ENCODE measurements at regions not wholly inside any gene's neighbourhood (a gene's known extent, or its start where the extent isn't known, plus 50 kb on each side); places are given as distances from the start of the nearest gene placed in this dataset.
"Not testable (repeated sequence)": the region's sequence is repeated elsewhere in the genome, so short reads cannot be mapped to it uniquely, and the experiment has no call there.

- Mint-ChIP-seq H3K36me3 (no peaks in the 10 kb centered on the region), H3K27me3 (no peaks in the 10 kb centered on the region), H3K4me3 (no peak overlapping the region), H3K27ac (no peak overlapping the region), H3K9me3 (peaks cover 0 to 15% (median 9%) of the 10 kb centered on the region in 8 donors), H3K4me1 (no peaks in the 10 kb centered on the region)
- H3K27me3 ChIP-seq (ENCODE audit: insufficient read depth, low read length) = no peaks in the 10 kb centered on the region
- intact Hi-C loops (cut with micrococcal nuclease) = no loop called here
- no peaks in the 10 kb centered on the region for H3K9me3 ChIP-seq (ENCODE audit: control insufficient read depth in 1 of 2, low read length in 2 of 2)
- H3K36me3 ChIP-seq (ENCODE audit: insufficient read depth, low read length) = no peaks in the 10 kb centered on the region
- ChIA-PET POLR2A (ENCODE audit: partially characterized antibody) (no interaction called here), CTCF (ENCODE audit: partially characterized antibody) (no interaction called here)
- no peak for DNase-seq
- H3K27ac ChIP-seq (ENCODE audit: low read depth, low read length) = no peak overlapping the region
- H3K4me1 ChIP-seq (ENCODE audit: insufficient read depth, low read length) = no peaks in the 10 kb centered on the region
- H3K4me3 ChIP-seq (ENCODE audit: low read length in 2 of 2) = no peak overlapping the region
These were observed 364.6 kb downstream of the ZIC3 start for GRCh38 chrX:137930533-137930932.

- H3K4me1 ChIP-seq (ENCODE audit: insufficient read depth, low read length); H3K27me3 ChIP-seq (ENCODE audit: insufficient read depth, low read length); H3K27ac ChIP-seq (ENCODE audit: low read depth, low read length); H3K4me1 Mint-ChIP-seq; H3K9me3 ChIP-seq (ENCODE audit: control insufficient read depth in 1 of 2, low read length in 2 of 2); POLR2A ChIA-PET (ENCODE audit: partially characterized antibody); CTCF ChIA-PET (ENCODE audit: partially characterized antibody); H3K4me3 Mint-ChIP-seq; H3K36me3 Mint-ChIP-seq; H3K36me3 ChIP-seq (ENCODE audit: insufficient read depth, low read length); H3K27me3 Mint-ChIP-seq; DNase-seq; H3K27ac Mint-ChIP-seq; intact Hi-C loops (cut with micrococcal nuclease); H3K4me3 ChIP-seq (ENCODE audit: low read length in 2 of 2): not testable (repeated sequence)
- H3K9me3 Mint-ChIP-seq = peaks cover 0 to 28% (median 16%) of the 10 kb centered on the region in 8 donors
These were observed 368.3 kb downstream of the ZIC3 start for GRCh38 chrX:137934214-137934613.

GRCh38 chrX:137934887-137935286 is 369.0 kb downstream of the ZIC3 start:
- POLR2A ChIA-PET (ENCODE audit: partially characterized antibody); H3K27me3 Mint-ChIP-seq; intact Hi-C loops (cut with micrococcal nuclease); H3K27me3 ChIP-seq (ENCODE audit: insufficient read depth, low read length); H3K4me3 ChIP-seq (ENCODE audit: low read length in 2 of 2); H3K36me3 ChIP-seq (ENCODE audit: insufficient read depth, low read length); H3K9me3 ChIP-seq (ENCODE audit: control insufficient read depth in 1 of 2, low read length in 2 of 2); H3K36me3 Mint-ChIP-seq; H3K27ac Mint-ChIP-seq; H3K4me1 Mint-ChIP-seq; H3K4me3 Mint-ChIP-seq; H3K27ac ChIP-seq (ENCODE audit: low read depth, low read length); H3K4me1 ChIP-seq (ENCODE audit: insufficient read depth, low read length); CTCF ChIA-PET (ENCODE audit: partially characterized antibody); DNase-seq: not testable (repeated sequence)
- H3K9me3 Mint-ChIP-seq = peaks cover 0 to 30% (median 16%) of the 10 kb centered on the region in 8 donors

- no peaks in the 10 kb centered on the region for H3K36me3 Mint-ChIP-seq
- Histone ChIP-seq H3K36me3 (ENCODE audit: insufficient read depth, low read length) (no peaks in the 10 kb centered on the region), H3K4me3 (ENCODE audit: low read length in 2 of 2) (no peak overlapping the region), H3K27me3 (ENCODE audit: insufficient read depth, low read length) (no peaks in the 10 kb centered on the region), H3K4me1 (ENCODE audit: insufficient read depth, low read length) (no peaks in the 10 kb centered on the region), H3K9me3 (ENCODE audit: control insufficient read depth in 1 of 2, low read length in 2 of 2) (no peaks in the 10 kb centered on the region), H3K27ac (ENCODE audit: low read depth, low read length) (no peak overlapping the region)
- no peak overlapping the region for H3K4me3 Mint-ChIP-seq
- no peak overlapping the region for H3K27ac Mint-ChIP-seq
- intact Hi-C loops (cut with micrococcal nuclease) = no loop called here
- POLR2A ChIA-PET (ENCODE audit: partially characterized antibody) = no interaction called here
- CTCF ChIA-PET (ENCODE audit: partially characterized antibody) = no interaction called here
- DNase-seq = no peak
- peaks cover 0 to 2% of the 10 kb centered on the region in 2 donors for H3K27me3 Mint-ChIP-seq
- H3K4me1 Mint-ChIP-seq = no peaks in the 10 kb centered on the region
- peaks cover 0 to 10% (median 0%) of the 10 kb centered on the region in 8 donors for H3K9me3 Mint-ChIP-seq
These were observed 379.5 kb downstream of the ZIC3 start for GRCh38 chrX:137945470-137945869.

GRCh38 chrX:137969191-137969590 is 403.3 kb downstream of the ZIC3 start:
- no peak overlapping the region for H3K4me3 ChIP-seq (ENCODE audit: low read length in 2 of 2)
- Mint-ChIP-seq H3K36me3 (no peaks in the 10 kb centered on the region), H3K4me1 (no peaks in the 10 kb centered on the region), H3K9me3 (peaks cover 0 to 5% (median 0%) of the 10 kb centered on the region in 8 donors), H3K27me3 (no peaks in the 10 kb centered on the region), H3K27ac (no peak overlapping the region), H3K4me3 (no peak overlapping the region)
- intact Hi-C loops (cut with micrococcal nuclease) = no loop called here
- CTCF ChIA-PET (ENCODE audit: partially characterized antibody) = no interaction called here
- H3K4me1 ChIP-seq (ENCODE audit: insufficient read depth, low read length) = no peaks in the 10 kb centered on the region
- H3K36me3 ChIP-seq (ENCODE audit: insufficient read depth, low read length) = no peaks in the 10 kb centered on the region
- no peaks in the 10 kb centered on the region for H3K9me3 ChIP-seq (ENCODE audit: control insufficient read depth in 1 of 2, low read length in 2 of 2)
- H3K27me3 ChIP-seq (ENCODE audit: insufficient read depth, low read length) = no peaks in the 10 kb centered on the region
- no peak overlapping the region for H3K27ac ChIP-seq (ENCODE audit: low read depth, low read length)
- DNase-seq = no peak
- POLR2A ChIA-PET (ENCODE audit: partially characterized antibody) = no interaction called here

- no peak overlapping the region for H3K4me3 Mint-ChIP-seq
- intact Hi-C loops (cut with micrococcal nuclease) = no loop called here
- H3K27me3 Mint-ChIP-seq = no peaks in the 10 kb centered on the region
- Histone ChIP-seq H3K9me3 (ENCODE audit: control insufficient read depth in 1 of 2, low read length in 2 of 2) (no peaks in the 10 kb centered on the region), H3K36me3 (ENCODE audit: insufficient read depth, low read length) (no peaks in the 10 kb centered on the region), H3K4me3 (ENCODE audit: low read length in 2 of 2) (no peak overlapping the region), H3K4me1 (ENCODE audit: insufficient read depth, low read length) (no peaks in the 10 kb centered on the region), H3K27ac (ENCODE audit: low read depth, low read length) (no peak overlapping the region), H3K27me3 (ENCODE audit: insufficient read depth, low read length) (no peaks in the 10 kb centered on the region)
- H3K27ac Mint-ChIP-seq = no peak overlapping the region
- CTCF ChIA-PET (ENCODE audit: partially characterized antibody) = no interaction called here
- DNase-seq = no peak
- POLR2A ChIA-PET (ENCODE audit: partially characterized antibody) = no interaction called here
- no peaks in the 10 kb centered on the region for H3K4me1 Mint-ChIP-seq
- H3K9me3 Mint-ChIP-seq = no peaks in the 10 kb centered on the region
- no peaks in the 10 kb centered on the region for H3K36me3 Mint-ChIP-seq
These were observed 416.7 kb downstream of the ZIC3 start for GRCh38 chrX:137982472-137983172.

GRCh38 chrX:137988470-137988869 is 422.5 kb downstream of the ZIC3 start:
- no peak overlapping the region for H3K27ac ChIP-seq (ENCODE audit: low read depth, low read length)
- no peaks in the 10 kb centered on the region for H3K27me3 ChIP-seq (ENCODE audit: insufficient read depth, low read length)
- Mint-ChIP-seq H3K27me3 (no peaks in the 10 kb centered on the region), H3K27ac (no peak overlapping the region), H3K4me1 (no peaks in the 10 kb centered on the region), H3K4me3 (no peak overlapping the region), H3K36me3 (no peaks in the 10 kb centered on the region), H3K9me3 (no peaks in the 10 kb centered on the region)
- no peak overlapping the region for H3K4me3 ChIP-seq (ENCODE audit: low read length in 2 of 2)
- DNase-seq = no peak
- intact Hi-C loops (cut with micrococcal nuclease) = no loop called here
- H3K4me1 ChIP-seq (ENCODE audit: insufficient read depth, low read length) = no peaks in the 10 kb centered on the region
- H3K9me3 ChIP-seq (ENCODE audit: control insufficient read depth in 1 of 2, low read length in 2 of 2) = no peaks in the 10 kb centered on the region
- ChIA-PET CTCF (ENCODE audit: partially characterized antibody) (no interaction called here), POLR2A (ENCODE audit: partially characterized antibody) (no interaction called here)
- H3K36me3 ChIP-seq (ENCODE audit: insufficient read depth, low read length) = no peaks in the 10 kb centered on the region

- Histone ChIP-seq H3K9me3 (ENCODE audit: control insufficient read depth in 1 of 2, low read length in 2 of 2) (no peaks in the 10 kb centered on the region), H3K27ac (ENCODE audit: low read depth, low read length) (no peak overlapping the region), H3K4me1 (ENCODE audit: insufficient read depth, low read length) (no peaks in the 10 kb centered on the region), H3K36me3 (ENCODE audit: insufficient read depth, low read length) (no peaks in the 10 kb centered on the region), H3K4me3 (ENCODE audit: low read length in 2 of 2) (no peak overlapping the region), H3K27me3 (ENCODE audit: insufficient read depth, low read length) (no peaks in the 10 kb centered on the region)
- POLR2A ChIA-PET (ENCODE audit: partially characterized antibody) = no interaction called here
- Mint-ChIP-seq H3K4me1 (no peaks in the 10 kb centered on the region), H3K27me3 (no peaks in the 10 kb centered on the region), H3K9me3 (peaks cover 0 to 3% (median 0%) of the 10 kb centered on the region in 8 donors), H3K36me3 (no peaks in the 10 kb centered on the region), H3K4me3 (no peak overlapping the region), H3K27ac (no peak overlapping the region)
- DNase-seq = no peak
- intact Hi-C loops (cut with micrococcal nuclease) = no loop called here
- CTCF ChIA-PET (ENCODE audit: partially characterized antibody) = no interaction called here
These were observed 432.7 kb downstream of the ZIC3 start for GRCh38 chrX:137998619-137999018.
